ENCODE measurements at regions not wholly inside any gene's neighbourhood (a gene's known extent, or its start where the extent isn't known, plus 50 kb on each side); places are given as distances from the start of the nearest gene placed in this dataset.

- no peak overlapping the region for H3K9ac ChIP-seq (ENCODE audit: low read length)
- H3K4me3 ChIP-seq (ENCODE audit: low read length): no peak overlapping the region
- no peaks in the 10 kb centered on the region for H3K36me3 ChIP-seq (ENCODE audit: control insufficient read depth, insufficient read depth, low read length, severe bottlenecking)
- H3K4me1 ChIP-seq (ENCODE audit: control insufficient read depth, insufficient read depth, low read length): peaks cover 4% of the 10 kb centered on the region
- peaks cover 33% of the 10 kb centered on the region for H3K27me3 ChIP-seq (replicated peaks; ENCODE audit: control insufficient read depth, insufficient read depth, low read length)
- no peak for DNase-seq (ENCODE audit: low read depth)
- no peaks in the 10 kb centered on the region for H3K9me3 ChIP-seq (ENCODE audit: control insufficient read depth, low read length)
Measured at GRCh38 chr17:73820686-73821448, 176.6 kb upstream of the SDK2 start.

GRCh38 chr17:73821665-73822064, 177.4 kb upstream of the SDK2 start:
- Histone ChIP-seq H3K9me3 (ENCODE audit: control insufficient read depth, low read length) (no peaks in the 10 kb centered on the region), H3K36me3 (ENCODE audit: control insufficient read depth, insufficient read depth, low read length, severe bottlenecking) (no peaks in the 10 kb centered on the region), H3K27me3 (replicated peaks; ENCODE audit: control insufficient read depth, insufficient read depth, low read length) (peaks cover 41% of the 10 kb centered on the region), H3K4me3 (ENCODE audit: low read length) (no peak overlapping the region), H3K9ac (ENCODE audit: low read length) (no peak overlapping the region), H3K4me1 (ENCODE audit: control insufficient read depth, insufficient read depth, low read length) (peaks cover 4% of the 10 kb centered on the region)
- DNase-seq (ENCODE audit: low read depth): no peak

GRCh38 chr17:73822371-73822770, 178.1 kb upstream of the SDK2 start:
- H3K4me1 ChIP-seq (ENCODE audit: control insufficient read depth, insufficient read depth, low read length): peaks cover 4% of the 10 kb centered on the region
- H3K4me3 ChIP-seq (ENCODE audit: low read length): no peak overlapping the region
- H3K9ac ChIP-seq (ENCODE audit: low read length): no peak overlapping the region
- no peaks in the 10 kb centered on the region for H3K36me3 ChIP-seq (ENCODE audit: control insufficient read depth, insufficient read depth, low read length, severe bottlenecking)
- peaks cover 46% of the 10 kb centered on the region for H3K27me3 ChIP-seq (replicated peaks; ENCODE audit: control insufficient read depth, insufficient read depth, low read length)
- H3K9me3 ChIP-seq (ENCODE audit: control insufficient read depth, low read length): no peaks in the 10 kb centered on the region
- no peak for DNase-seq (ENCODE audit: low read depth)

GRCh38 chr17:73823684-73824083, 179.4 kb upstream of the SDK2 start:
- H3K27me3 ChIP-seq (replicated peaks; ENCODE audit: control insufficient read depth, insufficient read depth, low read length): peaks cover 46% of the 10 kb centered on the region
- peaks cover 4% of the 10 kb centered on the region for H3K4me1 ChIP-seq (ENCODE audit: control insufficient read depth, insufficient read depth, low read length)
- H3K36me3 ChIP-seq (ENCODE audit: control insufficient read depth, insufficient read depth, low read length, severe bottlenecking): no peaks in the 10 kb centered on the region
- DNase-seq (ENCODE audit: low read depth): no peak
- no peak overlapping the region for H3K4me3 ChIP-seq (ENCODE audit: low read length)
- no peak overlapping the region for H3K9ac ChIP-seq (ENCODE audit: low read length)
- no peaks in the 10 kb centered on the region for H3K9me3 ChIP-seq (ENCODE audit: control insufficient read depth, low read length)

GRCh38 chr17:73824321-73824720, 180.1 kb upstream of the SDK2 start:
- no peaks in the 10 kb centered on the region for H3K9me3 ChIP-seq (ENCODE audit: control insufficient read depth, low read length)
- H3K4me3 ChIP-seq (ENCODE audit: low read length): no peak overlapping the region
- no peak overlapping the region for H3K9ac ChIP-seq (ENCODE audit: low read length)
- peaks cover 4% of the 10 kb centered on the region for H3K4me1 ChIP-seq (ENCODE audit: control insufficient read depth, insufficient read depth, low read length)
- DNase-seq (ENCODE audit: low read depth): no peak
- H3K27me3 ChIP-seq (replicated peaks; ENCODE audit: control insufficient read depth, insufficient read depth, low read length): peaks cover 42% of the 10 kb centered on the region
- no peaks in the 10 kb centered on the region for H3K36me3 ChIP-seq (ENCODE audit: control insufficient read depth, insufficient read depth, low read length, severe bottlenecking)

GRCh38 chr17:73826181-73826871, 182.1 kb upstream of the SDK2 start:
- Histone ChIP-seq H3K9ac (ENCODE audit: low read length) (no peak overlapping the region), H3K36me3 (ENCODE audit: control insufficient read depth, insufficient read depth, low read length, severe bottlenecking) (no peaks in the 10 kb centered on the region), H3K9me3 (ENCODE audit: control insufficient read depth, low read length) (no peaks in the 10 kb centered on the region), H3K4me3 (ENCODE audit: low read length) (no peak overlapping the region), H3K27me3 (replicated peaks; ENCODE audit: control insufficient read depth, insufficient read depth, low read length) (peaks cover 56% of the 10 kb centered on the region), H3K4me1 (ENCODE audit: control insufficient read depth, insufficient read depth, low read length) (no peaks in the 10 kb centered on the region)
- DNase-seq (ENCODE audit: low read depth): no peak

GRCh38 chr17:73826872-73827228, 182.6 kb upstream of the SDK2 start:
- Histone ChIP-seq H3K4me1 (ENCODE audit: control insufficient read depth, insufficient read depth, low read length) (no peaks in the 10 kb centered on the region), H3K9me3 (ENCODE audit: control insufficient read depth, low read length) (no peaks in the 10 kb centered on the region), H3K4me3 (ENCODE audit: low read length) (no peak overlapping the region), H3K36me3 (ENCODE audit: control insufficient read depth, insufficient read depth, low read length, severe bottlenecking) (no peaks in the 10 kb centered on the region), H3K9ac (ENCODE audit: low read length) (no peak overlapping the region), H3K27me3 (replicated peaks; ENCODE audit: control insufficient read depth, insufficient read depth, low read length) (peaks cover 58% of the 10 kb centered on the region)
- DNase-seq (ENCODE audit: low read depth): no peak

- no peak for DNase-seq (ENCODE audit: low read depth)
Measured at GRCh38 chr17:73827627-73828291, 183.5 kb upstream of the SDK2 start.

GRCh38 chr17:73829676-73830280, 185.5 kb upstream of the SDK2 start:
- Histone ChIP-seq H3K4me3 (ENCODE audit: low read length) (no peak overlapping the region), H3K9me3 (ENCODE audit: control insufficient read depth, low read length) (no peaks in the 10 kb centered on the region), H3K4me1 (ENCODE audit: control insufficient read depth, insufficient read depth, low read length) (no peaks in the 10 kb centered on the region), H3K36me3 (ENCODE audit: control insufficient read depth, insufficient read depth, low read length, severe bottlenecking) (no peaks in the 10 kb centered on the region), H3K9ac (ENCODE audit: low read length) (no peak overlapping the region), H3K27me3 (replicated peaks; ENCODE audit: control insufficient read depth, insufficient read depth, low read length) (peaks cover 60% of the 10 kb centered on the region)
- DNase-seq (ENCODE audit: low read depth): no peak

More at GRCh38 chr17:73827627-73828291, 183.5 kb upstream of the SDK2 start:
- peaks cover 63% of the 10 kb centered on the region for H3K27me3 ChIP-seq (replicated peaks; ENCODE audit: control insufficient read depth, insufficient read depth, low read length)
- H3K4me1 ChIP-seq (ENCODE audit: control insufficient read depth, insufficient read depth, low read length): no peaks in the 10 kb centered on the region
- H3K36me3 ChIP-seq (ENCODE audit: control insufficient read depth, insufficient read depth, low read length, severe bottlenecking): no peaks in the 10 kb centered on the region
- H3K9ac ChIP-seq (ENCODE audit: low read length): no peak overlapping the region
- no peak overlapping the region for H3K4me3 ChIP-seq (ENCODE audit: low read length)
- H3K9me3 ChIP-seq (ENCODE audit: control insufficient read depth, low read length): no peaks in the 10 kb centered on the region

- Histone ChIP-seq H3K36me3 (ENCODE audit: control insufficient read depth, insufficient read depth, low read length, severe bottlenecking) (no peaks in the 10 kb centered on the region), H3K4me1 (ENCODE audit: control insufficient read depth, insufficient read depth, low read length) (no peaks in the 10 kb centered on the region), H3K9ac (ENCODE audit: low read length) (no peak overlapping the region), H3K27me3 (replicated peaks; ENCODE audit: control insufficient read depth, insufficient read depth, low read length) (peaks cover 60% of the 10 kb centered on the region), H3K9me3 (ENCODE audit: control insufficient read depth, low read length) (peaks cover 4% of the 10 kb centered on the region), H3K4me3 (ENCODE audit: low read length) (no peak overlapping the region)
- DNase-seq (ENCODE audit: low read depth): no peak
Measured at GRCh38 chr17:73831699-73832098, 187.5 kb upstream of the SDK2 start.

All from adipocyte (in vitro differentiated cells).